Left lung (tissue), 4 donors: ENCODE measurements at regions not wholly inside any gene's neighbourhood (a gene's known extent, or its start where the extent isn't known, plus 50 kb on each side); places are given as distances from the start of the nearest gene placed in this dataset.
"Not testable (repeated sequence)": the region's sequence is repeated elsewhere in the genome, so short reads cannot be mapped to it uniquely, and the experiment has no call there.

Experiments
- ATAC-seq: fragments of 200-7000 bp; cut with Tn5 transposase; one replicate; pipeline ENCODE4 v1.9.1; 2020; ENCODE audit warnings: moderate library complexity
- DNase-seq, 4 donors: peaks; one replicate each; pipeline ENCODE4 v3.0.0-alpha.2; 2013 to 2020
- H3K27ac ChIP-seq, 2 donors: fragments of 200-600 bp; sonication (generic) in 1 of 2; one replicate each; pipeline versions ENCODE4 v1.5.0 to v1.8.0; 2020 to 2021
- H3K27me3 ChIP-seq, 2 donors: fragments of 200-600 bp; sonication (generic) in 1 of 2; one replicate each; pipeline versions ENCODE4 v1.5.0 to v1.8.0; 2020 to 2021
- H3K36me3 ChIP-seq, 2 donors: fragments of 200-600 bp; sonication (generic) in 1 of 2; one replicate each; pipeline versions ENCODE4 v1.5.0 to v1.8.0; 2020 to 2021
- H3K4me1 ChIP-seq, 2 donors: fragments of 200-600 bp; one replicate each; pipeline ENCODE4 v1.8.0; 2021
- H3K4me3 ChIP-seq, 2 donors: fragments of 200-600 bp; sonication (generic) in 1 of 2; one replicate each; pipeline versions ENCODE4 v1.5.0 to v1.8.0; 2020 to 2021; ENCODE audit warnings: mild to moderate bottlenecking in 1 of 2
- H3K9me3 ChIP-seq, 2 donors: fragments of 200-600 bp; sonication (generic) in 1 of 2; one replicate each; pipeline versions ENCODE4 v1.5.0 to v1.8.0; 2020 to 2021
- intact Hi-C, 2 donors: fragments of 100-400 bp; cut with DNase I; formaldehyde crosslinking; loops; one replicate each; pipeline versions ENCODE4 v1.11.2 to v1.14.2; 2022
- TF ChIP-seq, protein P1 (sequence below), 2 donors: fragments of 200-600 bp; sonication (generic) in 1 of 2; IDR thresholded peaks; one replicate each; pipeline versions ENCODE4 v1.5.0 to v1.8.0; 2021; ENCODE audit warnings: antibody characterized with exemption in 2 of 2
- donor health status: DM: no; HTN: yes; CAD: no.
- donor health status: DM: no; HTN: no; CAD: no.

DNA sequence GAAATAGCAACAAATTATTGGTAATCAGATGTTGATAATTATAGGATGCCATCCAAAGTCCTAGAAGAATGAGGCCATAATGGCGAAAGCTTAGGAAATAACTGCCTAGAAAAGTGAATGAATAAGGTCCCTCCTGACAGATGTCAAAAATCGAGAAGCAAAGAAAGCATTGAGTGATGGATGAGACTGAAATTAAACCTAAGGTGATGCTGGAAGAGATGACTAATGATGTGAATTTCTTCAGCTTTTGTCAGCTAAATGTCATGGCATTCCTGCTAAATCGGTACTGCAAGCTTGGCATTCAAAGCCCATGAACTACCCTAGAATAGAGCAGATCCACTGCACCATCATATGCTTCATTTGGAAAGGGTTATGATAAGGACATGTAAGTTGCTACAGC is 74.8 kb upstream of the RGPD4 start:
- no peaks in the 10 kb centered on the region for H3K36me3 ChIP-seq
- peaks cover 0 to 5% of the 10 kb centered on the region in 2 donors for H3K9me3 ChIP-seq
- no peak overlapping the region for H3K27ac ChIP-seq
- TF ChIP-seq, protein P1, sequence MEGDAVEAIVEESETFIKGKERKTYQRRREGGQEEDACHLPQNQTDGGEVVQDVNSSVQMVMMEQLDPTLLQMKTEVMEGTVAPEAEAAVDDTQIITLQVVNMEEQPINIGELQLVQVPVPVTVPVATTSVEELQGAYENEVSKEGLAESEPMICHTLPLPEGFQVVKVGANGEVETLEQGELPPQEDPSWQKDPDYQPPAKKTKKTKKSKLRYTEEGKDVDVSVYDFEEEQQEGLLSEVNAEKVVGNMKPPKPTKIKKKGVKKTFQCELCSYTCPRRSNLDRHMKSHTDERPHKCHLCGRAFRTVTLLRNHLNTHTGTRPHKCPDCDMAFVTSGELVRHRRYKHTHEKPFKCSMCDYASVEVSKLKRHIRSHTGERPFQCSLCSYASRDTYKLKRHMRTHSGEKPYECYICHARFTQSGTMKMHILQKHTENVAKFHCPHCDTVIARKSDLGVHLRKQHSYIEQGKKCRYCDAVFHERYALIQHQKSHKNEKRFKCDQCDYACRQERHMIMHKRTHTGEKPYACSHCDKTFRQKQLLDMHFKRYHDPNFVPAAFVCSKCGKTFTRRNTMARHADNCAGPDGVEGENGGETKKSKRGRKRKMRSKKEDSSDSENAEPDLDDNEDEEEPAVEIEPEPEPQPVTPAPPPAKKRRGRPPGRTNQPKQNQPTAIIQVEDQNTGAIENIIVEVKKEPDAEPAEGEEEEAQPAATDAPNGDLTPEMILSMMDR (IDR thresholded peaks at IDR 0.05) = no peak
- ATAC-seq (no peak), DNase-seq (no peak)
- H3K27me3 ChIP-seq = no peaks in the 10 kb centered on the region
- intact Hi-C loops = no loop called here
- no peaks in the 10 kb centered on the region for H3K4me1 ChIP-seq
- H3K4me3 ChIP-seq = no peak overlapping the region

DNA sequence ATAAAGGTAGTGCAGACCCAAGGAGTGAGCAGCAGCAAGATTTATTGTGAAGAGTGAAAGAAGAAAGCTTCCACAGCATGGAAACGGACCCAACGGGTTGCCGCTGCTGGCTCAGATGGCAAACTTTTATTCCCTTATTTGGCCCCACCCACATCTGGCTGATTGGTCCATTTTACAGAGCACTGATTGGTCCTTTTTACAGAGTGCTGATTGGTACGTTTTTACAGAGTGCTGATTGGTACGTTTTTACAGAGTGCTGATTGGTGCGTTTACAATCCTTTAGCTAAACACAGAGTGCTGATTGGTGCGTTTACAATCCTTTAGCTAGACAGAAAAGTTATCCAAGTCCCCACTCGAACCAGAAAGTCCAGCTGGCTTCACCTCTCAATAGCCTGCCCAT is 72.9 kb upstream of the RGPD4 start:
- intact Hi-C loops, H3K27ac ChIP-seq, ATAC-seq, H3K4me1 ChIP-seq, H3K36me3 ChIP-seq, H3K27me3 ChIP-seq, H3K9me3 ChIP-seq, H3K4me3 ChIP-seq, DNase-seq: not testable (repeated sequence)

DNA sequence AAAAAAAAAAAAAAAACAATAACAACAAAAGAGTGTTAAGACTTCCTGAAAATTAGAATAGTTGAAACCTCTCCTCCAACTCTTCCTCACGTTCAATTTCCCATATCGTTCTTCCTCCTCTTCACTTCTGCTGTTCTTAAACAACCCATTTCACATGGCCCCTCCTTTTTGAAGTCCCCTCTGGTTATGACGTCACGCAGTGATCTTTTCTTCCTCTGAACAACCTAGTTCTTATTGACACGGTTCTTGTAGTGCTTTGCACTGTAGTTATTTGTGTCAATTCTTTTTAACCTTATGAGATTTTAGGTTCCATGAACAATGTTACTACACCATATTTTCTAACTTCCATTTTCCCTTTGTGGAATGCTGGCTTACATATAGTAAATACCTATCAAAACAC is 69.5 kb upstream of the RGPD4 start:
- no peaks in the 10 kb centered on the region for H3K36me3 ChIP-seq
- no peak overlapping the region for H3K4me3 ChIP-seq
- H3K4me1 ChIP-seq = no peaks in the 10 kb centered on the region
- TF ChIP-seq, protein P1 (IDR thresholded peaks at IDR 0.05) = no peak
- H3K27me3 ChIP-seq = no peaks in the 10 kb centered on the region
- no peak for DNase-seq
- peaks cover 0 to 2% of the 10 kb centered on the region in 2 donors for H3K9me3 ChIP-seq
- H3K27ac ChIP-seq = no peak overlapping the region
- no peak for ATAC-seq
- intact Hi-C loops = no loop called here

DNA sequence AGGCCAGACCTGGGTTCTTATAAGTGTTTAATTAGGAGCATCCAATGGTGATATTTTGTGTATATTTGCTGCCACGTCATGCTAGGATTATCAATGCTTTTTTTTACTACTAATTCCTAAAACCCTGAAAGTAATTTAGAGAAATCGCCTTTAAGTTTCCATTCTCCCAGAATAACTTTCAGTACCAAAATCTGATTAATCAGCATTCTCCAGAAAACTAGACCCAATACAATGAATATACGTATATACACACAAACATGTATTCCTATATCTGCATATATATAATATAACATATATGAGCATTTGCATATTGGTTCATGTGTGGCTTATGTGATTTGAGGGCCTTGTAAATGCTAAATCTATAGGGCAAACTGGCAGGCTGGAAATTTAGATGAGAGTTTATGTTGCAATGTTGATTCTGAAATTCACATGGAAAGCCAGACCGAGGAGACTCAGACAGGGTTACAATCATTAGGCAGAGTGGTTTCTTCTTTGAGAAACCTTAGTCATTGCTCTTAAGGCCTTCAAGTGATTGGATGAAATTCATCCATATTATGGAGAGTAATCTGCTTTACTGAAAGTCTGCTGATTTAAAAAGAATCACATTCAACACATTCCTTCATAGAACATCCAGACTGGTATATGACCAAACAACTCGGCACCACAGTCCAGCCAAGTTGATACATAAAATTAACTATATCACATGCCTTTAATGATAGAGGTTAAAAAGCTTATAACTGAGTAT is 65.9 kb upstream of the RGPD4 start:
- no peak for ATAC-seq
- TF ChIP-seq, protein P1 (IDR thresholded peaks at IDR 0.05) = no peak
- Histone ChIP-seq H3K27ac (no peak overlapping the region), H3K4me1 (no peaks in the 10 kb centered on the region), H3K36me3 (no peaks in the 10 kb centered on the region), H3K4me3 (no peak overlapping the region), H3K9me3 (peaks cover 0 to 2% of the 10 kb centered on the region in 2 donors), H3K27me3 (no peaks in the 10 kb centered on the region)
- intact Hi-C loops = no loop called here
- no peak for DNase-seq

DNA sequence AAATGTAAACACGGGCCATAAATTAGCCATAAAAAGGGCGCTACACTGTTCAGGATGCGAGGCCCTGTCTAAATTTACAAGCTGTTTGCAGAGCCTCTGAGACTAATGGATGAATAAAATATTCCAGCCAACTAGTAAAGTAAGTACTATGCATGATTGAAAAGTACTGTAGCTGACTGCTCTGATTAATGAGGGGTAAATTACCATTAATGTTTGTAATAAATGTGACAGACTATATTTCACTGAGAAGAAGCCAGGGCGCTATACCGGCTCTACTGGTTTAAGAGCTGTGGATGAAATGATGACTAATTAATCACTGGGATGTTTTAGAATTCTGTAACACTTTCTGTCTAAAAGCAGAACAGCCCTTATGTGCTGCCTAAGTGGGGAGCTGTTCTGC is 54.3 kb upstream of the RGPD4 start:
- Histone ChIP-seq H3K36me3 (no peaks in the 10 kb centered on the region), H3K4me3 (no peak overlapping the region), H3K27ac (no peak overlapping the region), H3K27me3 (no peaks in the 10 kb centered on the region), H3K4me1 (no peaks in the 10 kb centered on the region), H3K9me3 (no peaks in the 10 kb centered on the region)
- no peak for ATAC-seq
- intact Hi-C loops = no loop called here
- TF ChIP-seq, protein P1 (IDR thresholded peaks at IDR 0.05) = no peak
- DNase-seq = no peak

DNA sequence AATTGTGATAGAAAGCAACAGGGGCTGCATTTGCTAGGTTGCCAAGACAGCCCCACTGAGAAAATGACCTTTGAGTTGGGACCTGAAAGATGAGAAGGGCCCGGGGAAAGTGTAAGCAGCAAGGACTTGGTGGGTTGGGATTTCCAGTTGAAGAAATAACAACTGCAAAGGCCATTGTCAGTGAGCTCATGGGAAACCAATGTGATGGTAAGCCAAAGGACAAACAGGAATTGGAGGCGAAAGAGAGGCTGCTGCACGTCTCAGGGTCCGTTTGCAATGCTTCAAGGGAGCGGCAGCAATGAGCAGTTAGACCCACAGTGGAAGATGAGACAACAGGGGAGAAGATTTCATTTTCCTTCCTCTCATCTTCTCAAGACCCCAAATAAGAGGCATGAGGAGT is 51.5 kb upstream of the RGPD4 start:
- Histone ChIP-seq H3K27me3 (no peaks in the 10 kb centered on the region), H3K36me3 (no peaks in the 10 kb centered on the region), H3K4me1 (no peaks in the 10 kb centered on the region), H3K9me3 (no peaks in the 10 kb centered on the region), H3K4me3 (no peak overlapping the region), H3K27ac (no peak overlapping the region)
- TF ChIP-seq, protein P1 (IDR thresholded peaks at IDR 0.05) = no peak
- intact Hi-C loops = no loop called here
- ATAC-seq = no peak
- DNase-seq = no peak
